ENCODE measurements at regions not wholly inside any gene's neighbourhood (a gene's known extent, or its start where the extent isn't known, plus 50 kb on each side); places are given as distances from the start of the nearest gene placed in this dataset.

DNA sequence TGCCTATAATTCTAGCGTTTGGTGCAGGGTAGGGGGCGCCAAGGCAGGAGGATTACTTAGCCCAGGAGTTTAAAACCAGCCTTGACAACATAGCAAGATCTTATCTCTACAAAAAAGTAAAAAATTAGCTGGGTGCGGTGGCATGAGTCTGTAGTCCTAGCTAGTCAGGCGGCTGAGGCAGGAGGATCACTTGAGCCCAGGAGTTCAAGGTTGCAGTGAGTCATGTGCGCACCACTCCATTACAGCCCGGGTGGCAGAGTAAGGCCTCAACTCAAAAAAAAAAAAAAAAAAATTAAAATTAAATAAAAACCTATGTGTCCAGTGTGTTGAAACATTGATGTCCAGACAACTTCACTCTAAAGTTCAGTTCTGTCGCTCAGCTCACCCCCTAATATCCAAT, 78.2 kb upstream of the SOX2 start:
- WGBS, 4 donors = 79 to 84% (median 82%) methylated on average over 7 of the region's 7 CpGs
- no peak for DNase-seq
- H3K27ac ChIP-seq = no peak overlapping the region
- H3K36me3 ChIP-seq = no peaks in the 10 kb centered on the region
- no peak overlapping the region for H3K4me3 ChIP-seq
- H3K4me1 ChIP-seq = no peaks in the 10 kb centered on the region
- intact Hi-C loops (cut with DNase I) = no loop called here
- H3K9me3 ChIP-seq = no peaks in the 10 kb centered on the region
- no peak for ATAC-seq
- TF ChIP-seq POLR2A (IDR thresholded peaks at IDR 0.05) = no peak
- TF ChIP-seq, protein P1, sequence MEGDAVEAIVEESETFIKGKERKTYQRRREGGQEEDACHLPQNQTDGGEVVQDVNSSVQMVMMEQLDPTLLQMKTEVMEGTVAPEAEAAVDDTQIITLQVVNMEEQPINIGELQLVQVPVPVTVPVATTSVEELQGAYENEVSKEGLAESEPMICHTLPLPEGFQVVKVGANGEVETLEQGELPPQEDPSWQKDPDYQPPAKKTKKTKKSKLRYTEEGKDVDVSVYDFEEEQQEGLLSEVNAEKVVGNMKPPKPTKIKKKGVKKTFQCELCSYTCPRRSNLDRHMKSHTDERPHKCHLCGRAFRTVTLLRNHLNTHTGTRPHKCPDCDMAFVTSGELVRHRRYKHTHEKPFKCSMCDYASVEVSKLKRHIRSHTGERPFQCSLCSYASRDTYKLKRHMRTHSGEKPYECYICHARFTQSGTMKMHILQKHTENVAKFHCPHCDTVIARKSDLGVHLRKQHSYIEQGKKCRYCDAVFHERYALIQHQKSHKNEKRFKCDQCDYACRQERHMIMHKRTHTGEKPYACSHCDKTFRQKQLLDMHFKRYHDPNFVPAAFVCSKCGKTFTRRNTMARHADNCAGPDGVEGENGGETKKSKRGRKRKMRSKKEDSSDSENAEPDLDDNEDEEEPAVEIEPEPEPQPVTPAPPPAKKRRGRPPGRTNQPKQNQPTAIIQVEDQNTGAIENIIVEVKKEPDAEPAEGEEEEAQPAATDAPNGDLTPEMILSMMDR (IDR thresholded peaks at IDR 0.05) = no peak
- H3K27me3 ChIP-seq = no peaks in the 10 kb centered on the region

DNA sequence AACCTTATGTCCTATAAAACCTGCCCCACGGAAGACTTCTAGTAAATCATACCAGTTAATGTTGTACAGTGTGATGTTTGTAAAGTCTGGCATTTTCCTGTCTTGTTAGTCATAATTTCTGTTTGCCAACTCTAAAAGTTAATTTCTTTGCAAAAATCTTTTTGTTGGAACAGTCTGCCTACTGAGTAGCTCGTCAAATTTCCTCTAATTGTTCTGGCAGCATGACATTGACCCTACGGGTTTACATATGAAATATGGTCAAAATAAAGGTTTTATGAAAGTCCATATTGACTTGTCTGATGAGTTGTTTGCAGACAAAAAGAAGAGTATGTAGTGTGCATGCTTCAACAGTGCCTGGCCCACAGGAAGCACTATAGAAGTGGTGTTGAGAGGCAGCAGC, 79.8 kb upstream of the SOX2 start:
- TF ChIP-seq POLR2A (IDR thresholded peaks at IDR 0.05) = no peak
- Histone ChIP-seq H3K4me3 (no peak overlapping the region), H3K27me3 (no peaks in the 10 kb centered on the region), H3K27ac (no peak overlapping the region), H3K4me1 (no peaks in the 10 kb centered on the region), H3K36me3 (no peaks in the 10 kb centered on the region), H3K9me3 (no peaks in the 10 kb centered on the region)
- 67 to 76% (median 73%) methylated on average over 3 of the region's 3 CpGs for WGBS, 4 donors
- intact Hi-C loops (cut with DNase I) = no loop called here
- ATAC-seq (no peak), DNase-seq (no peak)

DNA sequence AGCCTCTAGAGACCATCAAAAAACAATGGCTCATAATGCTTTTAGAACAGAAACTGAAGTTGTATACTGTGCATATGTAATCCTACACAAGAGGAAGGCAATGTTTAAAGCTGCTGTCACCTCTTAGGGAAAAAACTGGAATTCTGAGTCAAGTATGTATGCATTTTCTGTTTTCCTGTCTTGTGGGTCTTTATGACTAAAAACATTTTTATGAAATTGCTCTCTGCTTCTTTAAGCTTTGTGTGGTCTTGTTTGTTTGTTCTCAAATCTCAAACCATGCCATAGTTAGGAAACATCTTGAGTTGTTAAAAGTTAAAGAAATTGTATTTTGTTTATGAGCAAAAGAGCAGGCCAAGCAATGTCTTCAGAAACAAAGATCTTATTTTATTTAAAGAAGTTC, 80.9 kb upstream of the SOX2 start:
- no peak for TF ChIP-seq POLR2A (IDR thresholded peaks at IDR 0.05)
- TF ChIP-seq, protein P1 (IDR thresholded peaks at IDR 0.05) = no peak
- Histone ChIP-seq H3K27me3 (no peaks in the 10 kb centered on the region), H3K9me3 (no peaks in the 10 kb centered on the region), H3K4me3 (no peak overlapping the region), H3K27ac (no peak overlapping the region), H3K36me3 (no peaks in the 10 kb centered on the region), H3K4me1 (no peaks in the 10 kb centered on the region)
- no peak for ATAC-seq
- DNase-seq = no peak
- intact Hi-C loops (cut with DNase I) = no loop called here

- intact Hi-C loops (cut with DNase I) = no loop called here
- WGBS, 4 donors = 64 to 79% (median 70%) methylated on average over 3 of the region's 3 CpGs
These were observed 82.0 kb upstream of the SOX2 start for GRCh38 chr3:181629711-181630110.

GRCh38 chr3:181629029-181629428, 82.7 kb upstream of the SOX2 start:
- no peak for DNase-seq
- intact Hi-C loops (cut with DNase I) = no loop called here

More at GRCh38 chr3:181629711-181630110, 82.0 kb upstream of the SOX2 start:
- H3K27ac ChIP-seq = no peak overlapping the region
- ATAC-seq (no peak), DNase-seq (no peak)
- TF ChIP-seq, protein P1 (IDR thresholded peaks at IDR 0.05) = no peak
- TF ChIP-seq POLR2A (IDR thresholded peaks at IDR 0.05) = no peak
- no peaks in the 10 kb centered on the region for H3K9me3 ChIP-seq
- no peaks in the 10 kb centered on the region for H3K4me1 ChIP-seq
- no peaks in the 10 kb centered on the region for H3K27me3 ChIP-seq
- H3K36me3 ChIP-seq = no peaks in the 10 kb centered on the region
- no peak overlapping the region for H3K4me3 ChIP-seq

More at GRCh38 chr3:181629029-181629428, 82.7 kb upstream of the SOX2 start:
- Histone ChIP-seq H3K36me3 (no peaks in the 10 kb centered on the region), H3K4me3 (no peak overlapping the region), H3K27ac (no peak overlapping the region), H3K4me1 (peaks cover 0 to 5% (median 0%) of the 10 kb centered on the region in 12 donors), H3K9me3 (no peaks in the 10 kb centered on the region), H3K27me3 (no peaks in the 10 kb centered on the region)
- ATAC-seq = no peak
- no peak for TF ChIP-seq POLR2A (IDR thresholded peaks at IDR 0.05)
- TF ChIP-seq, protein P1 (IDR thresholded peaks at IDR 0.05) = no peak
- 83 to 94% (median 90%) methylated on average over 1 of the region's 1 CpG for WGBS, 4 donors

All from heart left ventricle (tissue), 16 donors.